Adrenal gland (tissue), 9 donors: ENCODE measurements at regions not wholly inside any gene's neighbourhood (a gene's known extent, or its start where the extent isn't known, plus 50 kb on each side); places are given as distances from the start of the nearest gene placed in this dataset.

Experiments used
- DNase-seq, 7 donors: peaks; one replicate each; pipeline ENCODE4 v3.0.0-alpha.2; 2019 to 2020
- H3K27ac ChIP-seq, 5 donors: fragments of 200-600 bp; sonication (generic) in 4 of 5; 1 replicate in 3 of 5; 2 replicates in 2 of 5; pipeline versions ENCODE4 v1.5.1 to v1.8.0; 2016 to 2020; ENCODE audit warnings: mild to moderate bottlenecking in 1 of 5
- H3K27me3 ChIP-seq: fragments of 200-600 bp; 2 replicates; pipeline ENCODE4 v1.8.0; 2021
- H3K36me3 ChIP-seq, 2 donors: fragments of 200-600 bp; replicated peaks in 1 of 2; 1 replicate in 1 of 2; 2 replicates in 1 of 2; pipeline versions ENCODE4 v1.5.1 to v1.8.0; 2018 to 2022
- H3K4me1 ChIP-seq, 2 donors: fragments of 200-600 bp; replicated peaks in 1 of 2; 1 replicate in 1 of 2; 2 replicates in 1 of 2; pipeline versions ENCODE4 v1.5.1 to v1.8.0; 2018 to 2021
- H3K4me3 ChIP-seq, 4 donors: fragments of 200-600 bp; sonication (generic) in 3 of 4; one replicate each; pipeline ENCODE4 v1.5.1; 2016 to 2018
- H3K9me3 ChIP-seq, 3 donors: fragments of 200-600 bp; sonication (generic) in 1 of 3; replicated peaks in 1 of 3; 1 replicate in 2 of 3; 2 replicates in 1 of 3; pipeline versions ENCODE4 v1.5.1 to v1.8.0; 2016 to 2021
- POLR2A ChIP-seq, 2 donors: fragments of 450-650 bp; IDR thresholded peaks; one replicate each; pipeline ENCODE4 v1.6.1; 2017; ENCODE audit warnings: antibody characterized with exemption in 2 of 2, mild to moderate bottlenecking in 2 of 2, moderate library complexity in 1 of 2
- WGBS, 4 donors: extraction: QIAGEN DNeasy Blood & Tissue Kit in 2 of 4; methylation state at CpG; one replicate each; pipeline versions ENCODE4 v1.1.5 to v1.1.7; 2013 to 2017; 5-methylcytosine and 5-hydroxymethylcytosine counted together
- intact Hi-C, 2 donors: fragments of 100-400 bp; cut with DNase I; formaldehyde crosslinking; loops; one replicate each; pipeline versions ENCODE4 v1.14.1 to v1.15.0; 2022 to 2023
- TF ChIP-seq, protein P1 (sequence below), 6 experiments: fragments of 450-650 bp in 4 of 6; fragments of 200-600 bp in 2 of 6; sonication (generic) in 1 of 6; IDR thresholded peaks; 1 replicate in 5 of 6; 2 replicates in 1 of 6; pipeline versions ENCODE4 v1.5.1 to v1.8.0; 2016 to 2021; ENCODE audit warnings: antibody characterized with exemption in 6 of 6, mild to moderate bottlenecking in 2 of 6, moderate library complexity in 1 of 6
- donor health status: healthy with polysubstance abuse.
- donor health status: Bipolar disorder and iron deficiency.
- donor health status: DM: yes; HTN: yes; CAD: no.
- donor health status: DM: no; HTN: no; CAD: no.
- donor health status: DM: no; HTN: no; CAD: no.

DNA sequence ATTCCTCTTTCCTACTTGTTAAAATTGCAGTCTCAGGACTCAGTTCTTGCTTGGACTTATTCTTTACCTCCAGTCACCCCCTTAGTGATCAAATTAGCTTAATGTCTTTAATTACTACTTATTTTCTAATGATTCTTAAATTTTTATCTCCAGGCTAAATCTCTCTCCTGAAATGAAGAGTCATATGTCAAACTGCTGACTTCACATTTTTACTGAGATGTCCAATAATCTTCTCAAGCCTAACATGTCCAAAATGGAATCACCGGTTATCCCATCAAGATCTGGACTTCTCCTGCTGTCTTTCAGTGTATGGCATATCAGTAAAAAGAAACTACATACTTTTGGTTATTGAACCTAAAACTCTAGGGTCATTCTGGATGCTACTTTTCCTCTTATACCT lies 332.3 kb upstream of the HTR2C start:
- WGBS, 4 donors = 80 to 93% (median 88%) methylated on average over 1 of the region's 1 CpG
- Histone ChIP-seq H3K4me3 (no peak overlapping the region), H3K27me3 (peaks cover 9% of the 10 kb centered on the region), H3K4me1 (no peaks in the 10 kb centered on the region), H3K27ac (no peak overlapping the region), H3K36me3 (no peaks in the 10 kb centered on the region), H3K9me3 (no peaks in the 10 kb centered on the region)
- TF ChIP-seq, protein P1, sequence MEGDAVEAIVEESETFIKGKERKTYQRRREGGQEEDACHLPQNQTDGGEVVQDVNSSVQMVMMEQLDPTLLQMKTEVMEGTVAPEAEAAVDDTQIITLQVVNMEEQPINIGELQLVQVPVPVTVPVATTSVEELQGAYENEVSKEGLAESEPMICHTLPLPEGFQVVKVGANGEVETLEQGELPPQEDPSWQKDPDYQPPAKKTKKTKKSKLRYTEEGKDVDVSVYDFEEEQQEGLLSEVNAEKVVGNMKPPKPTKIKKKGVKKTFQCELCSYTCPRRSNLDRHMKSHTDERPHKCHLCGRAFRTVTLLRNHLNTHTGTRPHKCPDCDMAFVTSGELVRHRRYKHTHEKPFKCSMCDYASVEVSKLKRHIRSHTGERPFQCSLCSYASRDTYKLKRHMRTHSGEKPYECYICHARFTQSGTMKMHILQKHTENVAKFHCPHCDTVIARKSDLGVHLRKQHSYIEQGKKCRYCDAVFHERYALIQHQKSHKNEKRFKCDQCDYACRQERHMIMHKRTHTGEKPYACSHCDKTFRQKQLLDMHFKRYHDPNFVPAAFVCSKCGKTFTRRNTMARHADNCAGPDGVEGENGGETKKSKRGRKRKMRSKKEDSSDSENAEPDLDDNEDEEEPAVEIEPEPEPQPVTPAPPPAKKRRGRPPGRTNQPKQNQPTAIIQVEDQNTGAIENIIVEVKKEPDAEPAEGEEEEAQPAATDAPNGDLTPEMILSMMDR (IDR thresholded peaks at IDR 0.05) = no peak
- TF ChIP-seq POLR2A (IDR thresholded peaks at IDR 0.05) = no peak
- intact Hi-C loops = no loop called here
- no peak for DNase-seq

DNA sequence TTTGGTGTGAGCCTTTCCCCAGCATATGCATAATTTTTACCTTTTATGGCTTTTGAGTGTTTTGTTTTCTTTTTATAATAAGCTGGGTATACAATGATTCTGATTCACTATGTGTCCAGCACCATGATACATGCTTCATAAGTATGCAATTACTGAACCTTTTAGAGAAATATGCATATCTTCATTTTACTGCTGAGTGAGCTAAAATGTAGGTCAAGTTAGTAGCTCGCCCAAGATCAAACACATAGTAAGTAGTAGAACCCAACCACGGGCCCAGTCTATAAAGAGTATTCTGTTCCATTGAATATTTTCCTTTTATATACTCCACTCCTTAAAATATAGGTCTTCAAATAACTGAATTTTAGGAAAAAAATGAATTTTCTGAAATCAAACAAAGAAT lies 362.4 kb upstream of the HTR2C start:
- DNase-seq = no peak
- no peaks in the 10 kb centered on the region for H3K27me3 ChIP-seq
- no peaks in the 10 kb centered on the region for H3K36me3 ChIP-seq
- no peaks in the 10 kb centered on the region for H3K4me1 ChIP-seq
- intact Hi-C loops = no loop called here
- H3K27ac ChIP-seq = no peak overlapping the region
- 36 to 84% (median 49%) methylated on average over 2 of the region's 2 CpGs for WGBS, 4 donors
- H3K9me3 ChIP-seq = no peaks in the 10 kb centered on the region
- TF ChIP-seq, protein P1 (IDR thresholded peaks at IDR 0.05) = no peak
- TF ChIP-seq POLR2A (IDR thresholded peaks at IDR 0.05) = no peak
- no peak overlapping the region for H3K4me3 ChIP-seq

DNA sequence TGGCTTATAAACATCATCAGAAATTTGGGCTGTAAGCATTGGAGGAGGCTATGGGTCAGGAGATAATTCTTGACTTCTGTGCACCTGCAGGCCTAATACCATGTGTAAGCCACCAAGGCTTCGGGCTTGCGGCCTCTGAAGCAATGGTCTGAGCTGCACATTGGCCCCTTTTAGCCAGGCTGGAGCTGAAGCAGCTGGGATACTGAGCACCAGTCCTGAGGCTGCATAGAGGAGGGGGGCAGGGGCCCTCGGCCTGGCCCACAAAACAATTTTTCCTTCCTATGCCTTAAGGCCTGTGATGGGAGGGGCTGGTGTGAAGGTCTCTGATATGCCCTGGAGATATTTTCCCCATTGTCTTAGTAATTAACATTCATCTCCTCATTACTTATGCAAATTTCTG lies 373.0 kb upstream of the HTR2C start:
- Histone ChIP-seq H3K27me3 (no peaks in the 10 kb centered on the region), H3K4me3 (no peak overlapping the region), H3K27ac (no peak overlapping the region), H3K4me1 (no peaks in the 10 kb centered on the region), H3K36me3 (no peaks in the 10 kb centered on the region), H3K9me3 (no peaks in the 10 kb centered on the region)
- WGBS, 4 donors = 80 to 100% (median 90%) methylated on average over 2 to 3 of the region's 3 CpGs
- intact Hi-C loops = no loop called here
- no peak for TF ChIP-seq POLR2A (IDR thresholded peaks at IDR 0.05)
- TF ChIP-seq, protein P1 (IDR thresholded peaks at IDR 0.05) = no peak
- no peak for DNase-seq

DNA sequence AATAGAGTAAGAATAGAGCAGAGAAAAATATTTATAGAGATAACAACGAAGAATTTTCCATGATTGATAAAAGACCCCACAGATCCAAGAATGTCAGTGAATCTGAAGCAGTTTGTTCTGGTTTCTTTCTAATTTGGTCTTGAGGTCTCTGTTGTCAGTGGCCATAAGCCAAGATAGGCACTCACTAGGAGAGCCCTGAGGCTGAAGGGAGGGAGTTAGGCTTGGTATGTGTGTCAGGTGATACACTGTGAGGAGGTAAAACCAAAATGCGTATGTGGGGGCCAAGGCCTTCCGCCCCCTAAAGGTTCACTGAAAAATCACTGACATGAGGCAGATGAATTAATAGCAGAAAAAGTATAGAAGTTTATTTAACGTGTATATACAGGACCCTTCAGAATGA lies 382.3 kb upstream of the HTR2C start:
- H3K36me3 ChIP-seq = no peaks in the 10 kb centered on the region
- H3K27ac ChIP-seq = no peak overlapping the region
- H3K9me3 ChIP-seq = no peaks in the 10 kb centered on the region
- DNase-seq = no peak
- TF ChIP-seq, protein P1 (IDR thresholded peaks at IDR 0.05) = no peak
- TF ChIP-seq POLR2A (IDR thresholded peaks at IDR 0.05) = no peak
- H3K27me3 ChIP-seq = peaks cover 7% of the 10 kb centered on the region
- no peaks in the 10 kb centered on the region for H3K4me1 ChIP-seq
- no peak overlapping the region for H3K4me3 ChIP-seq
- intact Hi-C loops = no loop called here
- 66 to 76% (median 71%) methylated on average over 4 of the region's 4 CpGs for WGBS, 4 donors
